H1 (cell line): ENCODE measurements at regions not wholly inside any gene's neighbourhood (a gene's known extent, or its start where the extent isn't known, plus 50 kb on each side); places are given as distances from the start of the nearest gene placed in this dataset.

ENCODE experiments used
- CTCF ChIA-PET: fragments of 300-600 bp; sonication (Branson Sonifier 250); formaldehyde crosslinking; loops from one replicate; lab custom pipeline; 2021; ENCODE audit not compliant: partially characterized antibody; lab: Charles Lee
- POLR2A ChIA-PET: fragments of 300-600 bp; sonication (Branson Sonifier 250); formaldehyde crosslinking; loops from one replicate; lab custom pipeline; 2021; ENCODE audit warnings: inconsistent platforms; ENCODE audit not compliant: partially characterized antibody; lab: Charles Lee
- DNase-seq, 2 experiments: peaks; one replicate each; pipeline versions ENCODE4 v3.0.0 to v3.0.0-alpha.2; 2010 to 2022; ENCODE audit warnings: low spot score in 2 of 2, low read depth in 1 of 2, mixed read lengths in 1 of 2
- FAIRE-seq: peaks from 2 replicates; lab custom pipeline; 2011; peaks lifted over from hg19 to GRCh38; lab: Jason Lieb, UNC
- H2AFZ ChIP-seq: 2 replicates; pipeline ENCODE4 v1.8.1; 2012; ENCODE audit warnings: low read length, inconsistent platforms
- H2AK5ac ChIP-seq: 2 replicates; pipeline ENCODE4 v1.6.1; 2013; ENCODE audit warnings: low read depth, low read length
- H2BK120ac ChIP-seq: replicated peaks from 2 replicates; pipeline ENCODE3; 2013; ENCODE audit warnings: low read depth, low read length, inconsistent platforms
- H2BK12ac ChIP-seq: 2 replicates; pipeline ENCODE4 v1.6.1; 2013; ENCODE audit warnings: low read depth, low read length
- H2BK15ac ChIP-seq: 2 replicates; pipeline ENCODE4 v1.6.1; 2013; ENCODE audit warnings: low read length
- H2BK20ac ChIP-seq: 2 replicates; pipeline ENCODE4 v1.6.1; 2013; ENCODE audit warnings: low read length
- H2BK5ac ChIP-seq: 2 replicates; pipeline ENCODE4 v1.6.1; 2013; ENCODE audit warnings: low read depth, low read length
- H3K14ac ChIP-seq: 2 replicates; pipeline ENCODE4 v1.6.1; 2013; ENCODE audit warnings: inconsistent platforms; ENCODE audit not compliant: insufficient read length
- H3K18ac ChIP-seq: 2 replicates; pipeline ENCODE4 v1.6.1; 2013; ENCODE audit warnings: low read length; ENCODE audit errors: extremely low read depth
- H3K23ac ChIP-seq: 2 replicates; pipeline ENCODE4 v1.6.1; 2013; ENCODE audit warnings: inconsistent platforms; ENCODE audit not compliant: insufficient read length
- H3K23me2 ChIP-seq: 2 replicates; pipeline ENCODE4 v1.6.1; 2013; ENCODE audit warnings: low read depth, low read length
- H3K27ac ChIP-seq: 2 replicates; pipeline ENCODE4 v1.6.1; 2011; ENCODE audit warnings: low read depth, low read length, inconsistent platforms
- H3K27me3 ChIP-seq, 4 experiments: replicated peaks in 1 of 4; 1 replicate in 1 of 4; 2 replicates in 3 of 4; pipeline versions ENCODE4 v1.6.1 to v1.8.1; 2011 to 2013; ENCODE audit warnings: low read length in 3 of 4, mild to moderate bottlenecking in 3 of 4, inconsistent platforms in 2 of 4, mixed read lengths in 2 of 4, moderate library complexity in 1 of 4; ENCODE audit not compliant: control insufficient read depth in 3 of 4, insufficient read depth in 3 of 4; ENCODE audit errors: extremely low read depth in 1 of 4
- H3K36me3 ChIP-seq, 4 experiments: 2 replicates each; pipeline versions ENCODE4 v1.6.1 to v1.8.1; 2011 to 2013; ENCODE audit warnings: mild to moderate bottlenecking in 4 of 4, low read length in 3 of 4, moderate library complexity in 2 of 4, control low read depth in 1 of 4, inconsistent platforms in 1 of 4; ENCODE audit not compliant: insufficient read depth in 4 of 4, control insufficient read depth in 2 of 4
- H3K4ac ChIP-seq: replicated peaks from 2 replicates; pipeline ENCODE3; 2013; ENCODE audit warnings: low read length, low read depth, mixed read lengths, inconsistent platforms; ENCODE audit not compliant: insufficient read length
- H3K4me1 ChIP-seq, 4 experiments: replicated peaks in 1 of 4; 1 replicate in 1 of 4; 2 replicates in 3 of 4; pipeline versions ENCODE4 v1.6.1 to v1.8.1; 2011 to 2013; ENCODE audit warnings: low read length in 3 of 4, inconsistent platforms in 2 of 4, mixed read lengths in 1 of 4; ENCODE audit not compliant: insufficient read depth in 4 of 4, control insufficient read depth in 3 of 4
- H3K4me2 ChIP-seq, 2 experiments: 2 replicates each; pipeline versions ENCODE4 v1.6.1 to v1.8.1; 2011 to 2013; ENCODE audit warnings: low read depth in 2 of 2, low read length in 2 of 2, control low read depth in 1 of 2, inconsistent platforms in 1 of 2, mild to moderate bottlenecking in 1 of 2; ENCODE audit not compliant: insufficient read depth in 1 of 2
- H3K4me3 ChIP-seq, 4 experiments: fragments of 200-600, 300-600 bp in 1 of 4; sonication (generic), shearing (Covaris generic), sonication (Bioruptor Twin) in 1 of 4; 2 replicates each; pipeline versions ENCODE4 v1.5.1 to v1.8.1; 2011 to 2016; ENCODE audit warnings: low read length in 4 of 4, low read depth in 3 of 4, control low read depth in 2 of 4, inconsistent platforms in 2 of 4, mild to moderate bottlenecking in 2 of 4, mixed read lengths in 1 of 4, moderate library complexity in 1 of 4; ENCODE audit not compliant: insufficient read depth in 2 of 4; ENCODE audit errors: extremely low read depth in 1 of 4
- H3K56ac ChIP-seq: replicated peaks from 2 replicates; pipeline ENCODE3; 2013; ENCODE audit warnings: low read depth, mild to moderate bottlenecking, mixed read lengths, low read length, inconsistent platforms; ENCODE audit not compliant: insufficient read length
- H3K79me1 ChIP-seq: 2 replicates; pipeline ENCODE4 v1.6.1; 2013; ENCODE audit warnings: low read depth, low read length, control low read depth
- H3K79me2 ChIP-seq, 2 experiments: 2 replicates each; pipeline versions ENCODE4 v1.6.1 to v1.8.1; 2012 to 2013; ENCODE audit warnings: low read length in 2 of 2, mild to moderate bottlenecking in 2 of 2, inconsistent platforms in 1 of 2; ENCODE audit not compliant: insufficient read depth in 2 of 2, control insufficient read depth in 1 of 2
- H3K9ac ChIP-seq, 4 experiments: replicated peaks in 1 of 4; 1 replicate in 1 of 4; 2 replicates in 3 of 4; pipeline versions ENCODE4 v1.6.1 to v1.8.1; 2011 to 2013; ENCODE audit warnings: low read depth in 3 of 4, low read length in 3 of 4, control low read depth in 2 of 4, mild to moderate bottlenecking in 2 of 4, moderate library complexity in 2 of 4, inconsistent platforms in 1 of 4; ENCODE audit errors: extremely low read depth in 1 of 4
- H3K9me3 ChIP-seq, 2 experiments: 2 replicates each; pipeline versions ENCODE4 v1.6.1 to v1.8.1; 2012 to 2013; ENCODE audit warnings: mild to moderate bottlenecking in 2 of 2, moderate library complexity in 2 of 2, control low read depth in 1 of 2, inconsistent platforms in 1 of 2, low read depth in 1 of 2, low read length in 1 of 2, mixed read lengths in 1 of 2; ENCODE audit not compliant: insufficient read depth in 2 of 2
- H4K20me1 ChIP-seq, 2 experiments: replicated peaks in 1 of 2; 2 replicates each; pipeline versions ENCODE3 to v1.8.1; 2011 to 2013; ENCODE audit warnings: inconsistent platforms in 2 of 2, low read length in 2 of 2, mild to moderate bottlenecking in 1 of 2; ENCODE audit not compliant: insufficient read depth in 2 of 2, control insufficient read depth in 1 of 2
- H4K5ac ChIP-seq: 2 replicates; pipeline ENCODE4 v1.6.1; 2013; ENCODE audit warnings: low read length, low read depth, mixed read lengths, inconsistent platforms; ENCODE audit not compliant: insufficient read length
- H4K8ac ChIP-seq: 2 replicates; pipeline ENCODE4 v1.8.0; 2013; ENCODE audit warnings: mild to moderate bottlenecking, moderate library complexity, low read length, inconsistent platforms; ENCODE audit not compliant: insufficient read depth; ENCODE audit errors: extremely low read depth
- H4K91ac ChIP-seq: replicated peaks from 2 replicates; pipeline ENCODE3; 2013; ENCODE audit warnings: low read length, mixed read lengths, inconsistent platforms; ENCODE audit not compliant: insufficient read length
- BCL11A ChIP-seq, 2 experiments: IDR thresholded peaks; one replicate each; pipeline ENCODE4 v1.6.1; 2011; ENCODE audit warnings: low read depth in 2 of 2, low read length in 2 of 2, mild to moderate bottlenecking in 2 of 2
- CBX8 ChIP-seq: fragments of 300-800, 300-1000 bp; sonication (generic); IDR thresholded peaks from 2 replicates; pipeline ENCODE4 v1.7.1; 2016; ENCODE audit warnings: low read depth, low read length, borderline replicate concordance
- FOSL1 ChIP-seq: IDR thresholded peaks from 2 replicates; pipeline ENCODE4 v1.6.1; 2011; ENCODE audit warnings: mild to moderate bottlenecking, low read depth, low read length, moderate library complexity; ENCODE audit not compliant: insufficient read depth
- NRF1 ChIP-seq: IDR thresholded peaks from 2 replicates; pipeline ENCODE4 v1.6.1; 2011; ENCODE audit warnings: mild to moderate bottlenecking, low read depth, low read length, improper control_type of control experiment
- RAD21 ChIP-seq, 2 experiments: IDR thresholded peaks in 1 of 2; conservative IDR thresholded peaks in 1 of 2; 2 replicates each; pipeline ENCODE4 v1.6.1; 2011; ENCODE audit warnings: low read depth in 2 of 2, low read length in 2 of 2, improper control_type of control experiment in 1 of 2, inconsistent platforms in 1 of 2, mild to moderate bottlenecking in 1 of 2, moderate library complexity in 1 of 2
- RFX5 ChIP-seq: IDR thresholded peaks from 2 replicates; pipeline ENCODE4 v1.6.1; 2011; ENCODE audit warnings: low read depth, low read length, improper control_type of control experiment, borderline replicate concordance
- RXRA ChIP-seq: IDR thresholded peaks from 2 replicates; pipeline ENCODE4 v1.6.1; 2011; ENCODE audit warnings: low read depth, mild to moderate bottlenecking, low read length, moderate library complexity; ENCODE audit not compliant: insufficient read depth
- SP2 ChIP-seq: IDR thresholded peaks from 2 replicates; pipeline ENCODE4 v1.6.1; 2012; ENCODE audit warnings: mild to moderate bottlenecking, low read length, inconsistent platforms
- SUZ12 ChIP-seq: fragments of 200-600 bp; sonication (generic); IDR thresholded peaks from 2 replicates; pipeline ENCODE4 v1.6.1; 2012; ENCODE audit warnings: mild to moderate bottlenecking, inconsistent platforms, low read length, moderate library complexity, mixed read lengths
- TBP ChIP-seq: IDR thresholded peaks from 2 replicates; pipeline ENCODE4 v1.6.1; 2011; ENCODE audit warnings: low read depth, low read length, improper control_type of control experiment
- WGBS, 2 experiments: shearing (Covaris generic) in 1 of 2; methylation state at CpG; one replicate each; pipeline versions ENCODE4 v1.1.6 to v1.1.7; 2013 to 2015; ENCODE audit warnings: low lambda C conversion rate in 2 of 2, mixed read lengths in 2 of 2, inconsistent platforms in 1 of 2, low coverage in 1 of 2, missing lambda C conversion rate in 1 of 2; ENCODE audit not compliant: insufficient replicate concordance in 2 of 2, insufficient coverage in 1 of 2, insufficient read length in 1 of 2; ENCODE audit errors: extremely low coverage in 1 of 2, missing lambda C conversion rate in 1 of 2; 5-methylcytosine and 5-hydroxymethylcytosine counted together

- no peak overlapping the region for H2BK5ac ChIP-seq
- CTCF ChIA-PET = interaction anchor here (0.9 kb wide), 1 partner anchor 413 kb away, joined by 3 read pairs; no protein-coding TSS in a partner anchor
- H3K27ac ChIP-seq = no peak overlapping the region
- H4K8ac ChIP-seq = no peak overlapping the region
- H2AFZ ChIP-seq = no peak overlapping the region
- POLR2A ChIA-PET = no interaction called here
- no peak overlapping the region for H3K56ac ChIP-seq
- no peak for FAIRE-seq
- no peaks in the 10 kb centered on the region for H3K79me1 ChIP-seq
- no peaks in the 10 kb centered on the region for H4K20me1 ChIP-seq
- no peak overlapping the region for H2BK12ac ChIP-seq
- no peak overlapping the region for H2BK120ac ChIP-seq
- H3K23ac ChIP-seq = no peak overlapping the region
- H3K79me2 ChIP-seq = no peaks in the 10 kb centered on the region
- no peak overlapping the region for H2BK20ac ChIP-seq
- H2BK15ac ChIP-seq = no peak overlapping the region
- no peaks in the 10 kb centered on the region for H3K9me3 ChIP-seq
- H3K4me2 ChIP-seq = no peak overlapping the region
- H3K4ac ChIP-seq = no peak overlapping the region
- no peak overlapping the region for H4K5ac ChIP-seq
- 65% methylated on average over 3 of the region's 3 CpGs; no CpG with 5 or more reads in 1 of the 2 experiments for WGBS, 2 experiments
- no peak overlapping the region for H2AK5ac ChIP-seq
- H3K14ac ChIP-seq = no peak overlapping the region
- no peak overlapping the region for H3K9ac ChIP-seq
- H4K91ac ChIP-seq = no peak overlapping the region
- no peaks in the 10 kb centered on the region for H3K4me1 ChIP-seq
- no peaks in the 10 kb centered on the region for H3K23me2 ChIP-seq
- no peak overlapping the region for H3K18ac ChIP-seq
- DNase-seq = no peak
- H3K4me3 ChIP-seq = no peak overlapping the region
- H3K36me3 ChIP-seq = no peaks in the 10 kb centered on the region
- no peaks in the 10 kb centered on the region for H3K27me3 ChIP-seq
- TF ChIP-seq NRF1 (no peak), RXRA (no peak), FOSL1 (no peak), SP2 (no peak), RAD21 (IDR thresholded peaks at IDR 0.05 in 1 of 2, conservative IDR thresholded peaks at IDR 0.05 in 1 of 2; ENCODE audit: low read depth in 2 of 2, low read length in 2 of 2) (no peak), BCL11A (IDR thresholded peaks at IDR 0.05; ENCODE audit: low read depth in 2 of 2, low read length in 2 of 2) (no peak), TBP (no peak), CBX8 (no peak), RFX5 (no peak), SUZ12 (no peak)
Observed at GRCh38 chr5:42059291-42059690, 134.2 kb downstream of the FBXO4 start.
